HEK293T (cell line): ENCODE measurements at regions not wholly inside any gene's neighbourhood (a gene's known extent, or its start where the extent isn't known, plus 50 kb on each side); places are given as distances from the start of the nearest gene placed in this dataset.

Source experiments
- BHLHE40 ChIP-seq: fragments of 450-650 bp; IDR thresholded peaks from 2 replicates; pipeline ENCODE4 v1.6.1; 2016; ENCODE audit warnings: mild to moderate bottlenecking, moderate library complexity, borderline replicate concordance
- ELF4 ChIP-seq: fragments of 450-650 bp; IDR thresholded peaks from 2 replicates; pipeline ENCODE4 v1.6.1; 2017; ENCODE audit warnings: antibody characterized with exemption
- FOXA1 ChIP-seq: fragments of 450-650 bp; IDR thresholded peaks from 2 replicates; pipeline ENCODE4 v1.6.1; 2016; ENCODE audit warnings: mild to moderate bottlenecking
- FOXK2 ChIP-seq: fragments of 450-650 bp; IDR thresholded peaks from 2 replicates; pipeline ENCODE4 v1.6.1; 2016; ENCODE audit warnings: mild to moderate bottlenecking
- FOXM1 ChIP-seq: fragments of 450-650 bp; IDR thresholded peaks from 2 replicates; pipeline ENCODE4 v1.6.1; 2017; ENCODE audit warnings: mild to moderate bottlenecking, borderline replicate concordance
- HDGF ChIP-seq: fragments of 450-650 bp; IDR thresholded peaks from 2 replicates; pipeline ENCODE4 v1.6.1; 2017; ENCODE audit warnings: antibody characterized with exemption, borderline replicate concordance
- L3MBTL2 ChIP-seq: fragments of 450-650 bp; conservative IDR thresholded peaks from 2 replicates; pipeline ENCODE4 v1.6.1; 2016; ENCODE audit warnings: mild to moderate bottlenecking
- NFRKB ChIP-seq: fragments of 450-650 bp; IDR thresholded peaks from 2 replicates; pipeline ENCODE4 v1.6.1; 2016; ENCODE audit warnings: mild to moderate bottlenecking, moderate library complexity
- PKNOX1 ChIP-seq: fragments of 450-650 bp; IDR thresholded peaks from 2 replicates; pipeline ENCODE4 v1.6.1; 2016
- SP1 ChIP-seq: fragments of 450-650 bp; IDR thresholded peaks from 2 replicates; pipeline ENCODE4 v1.6.1; 2017
- SUZ12 ChIP-seq: fragments of 450-650 bp; IDR thresholded peaks from 2 replicates; pipeline ENCODE4 v1.6.1; 2016; ENCODE audit warnings: mild to moderate bottlenecking
- TARDBP ChIP-seq: fragments of 450-650 bp; IDR thresholded peaks from 2 replicates; pipeline ENCODE4 v1.6.1; 2016
- ZNF384 ChIP-seq: fragments of 450-650 bp; IDR thresholded peaks from 2 replicates; pipeline ENCODE4 v1.6.1; 2016

- TF ChIP-seq SUZ12 (no peak), ZNF384 (no peak), BHLHE40 (no peak), FOXM1 (no peak), HDGF (no peak), FOXK2 (no peak), SP1 (no peak), NFRKB (no peak), PKNOX1 (no peak), ELF4 (no peak), TARDBP (no peak), FOXA1 (no peak), L3MBTL2 (no peak)
Observed at GRCh38 chr2:5937321-5937720, 245.1 kb downstream of the SOX11 start.
